ENCODE measurements at regions not wholly inside any gene's neighbourhood (a gene's known extent, or its start where the extent isn't known, plus 50 kb on each side); places are given as distances from the start of the nearest gene placed in this dataset.
A peak's percentile ranks its signal among the peaks of the same experiment; 100 is the strongest.

GRCh38 chr9:107163370-107163769 lies 119.7 kb upstream of the RAD23B start:
- no peak for DNase-seq (ENCODE audit: low spot score)

- DNase-seq (ENCODE audit: low spot score): no peak
Observed at GRCh38 chr9:107169796-107170195, 113.3 kb upstream of the RAD23B start.

- DNase-seq (ENCODE audit: low spot score): no peak
Observed at GRCh38 chr9:107170801-107171200, 112.3 kb upstream of the RAD23B start.

- DNase-seq (ENCODE audit: low spot score): peak; percentile 74
Observed at GRCh38 chr9:107172160-107172978, 110.7 kb upstream of the RAD23B start.

- DNase-seq (ENCODE audit: low spot score): no peak
Observed at GRCh38 chr9:107172979-107173347, 110.1 kb upstream of the RAD23B start.

- no peak for DNase-seq (ENCODE audit: low spot score)
Observed at GRCh38 chr9:107173422-107174180, 109.5 kb upstream of the RAD23B start.

- DNase-seq (ENCODE audit: low spot score): peak; percentile 59
Observed at GRCh38 chr9:107174441-107174840, 108.6 kb upstream of the RAD23B start.

GRCh38 chr9:107175041-107175440 lies 108.0 kb upstream of the RAD23B start:
- no peak for DNase-seq (ENCODE audit: low spot score)

GRCh38 chr9:107175816-107176435 lies 107.2 kb upstream of the RAD23B start:
- no peak for DNase-seq (ENCODE audit: low spot score)

- DNase-seq (ENCODE audit: low spot score): no peak
Observed at GRCh38 chr9:107176436-107177151, 106.5 kb upstream of the RAD23B start.

- no peak for DNase-seq (ENCODE audit: low spot score)
Observed at GRCh38 chr9:107177243-107177839, 105.7 kb upstream of the RAD23B start.

GRCh38 chr9:107177857-107178256 lies 105.2 kb upstream of the RAD23B start:
- DNase-seq (ENCODE audit: low spot score): no peak

- DNase-seq (ENCODE audit: low spot score): no peak
Observed at GRCh38 chr9:107178293-107178692, 104.8 kb upstream of the RAD23B start.

- no peak for DNase-seq (ENCODE audit: low spot score)
Observed at GRCh38 chr9:107180206-107180605, 102.9 kb upstream of the RAD23B start.

- DNase-seq (ENCODE audit: low spot score): no peak
Observed at GRCh38 chr9:107183176-107183575, 99.9 kb upstream of the RAD23B start.

- no peak for DNase-seq (ENCODE audit: low spot score)
Observed at GRCh38 chr9:107188376-107188775, 94.7 kb upstream of the RAD23B start.

GRCh38 chr9:107190061-107190935 lies 92.8 kb upstream of the RAD23B start:
- no peak for DNase-seq (ENCODE audit: low spot score)

- no peak for DNase-seq (ENCODE audit: low spot score)
Observed at GRCh38 chr9:107190936-107191290, 92.2 kb upstream of the RAD23B start.

GRCh38 chr9:107193251-107193650 lies 89.8 kb upstream of the RAD23B start:
- no peak for DNase-seq (ENCODE audit: low spot score)

- DNase-seq (ENCODE audit: low spot score): no peak
Observed at GRCh38 chr9:107198718-107199117, 84.4 kb upstream of the RAD23B start.

GRCh38 chr9:107208121-107208520 lies 75.0 kb upstream of the RAD23B start:
- no peak for DNase-seq (ENCODE audit: low spot score)

Measured in H4 (cell line).